ENCODE measurements at regions not wholly inside any gene's neighbourhood (a gene's known extent, or its start where the extent isn't known, plus 50 kb on each side); places are given as distances from the start of the nearest gene placed in this dataset.
"Not testable (repeated sequence)": the region's sequence is repeated elsewhere in the genome, so short reads cannot be mapped to it uniquely, and the experiment has no call there.

DNA sequence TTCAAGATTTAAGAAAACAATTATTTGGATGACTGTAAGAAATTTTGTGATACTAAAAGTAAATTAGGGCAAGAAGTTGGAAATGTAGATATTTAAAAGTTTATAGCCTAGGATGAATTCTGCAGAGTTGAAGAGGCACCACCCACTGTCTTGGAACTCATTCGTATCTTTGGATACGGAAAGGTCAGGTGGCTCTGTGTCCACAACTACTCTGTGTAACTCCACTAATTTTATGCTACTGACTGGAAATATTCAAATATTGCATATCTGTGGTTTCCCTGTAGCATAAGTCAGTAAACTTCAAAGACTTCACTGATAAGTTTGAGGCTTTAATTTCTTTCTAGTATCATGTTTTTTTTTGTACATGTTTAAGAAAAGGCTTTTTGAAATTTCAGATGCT lies 156.9 kb upstream of the RPRM start:
- no peak for DNase-seq

DNA sequence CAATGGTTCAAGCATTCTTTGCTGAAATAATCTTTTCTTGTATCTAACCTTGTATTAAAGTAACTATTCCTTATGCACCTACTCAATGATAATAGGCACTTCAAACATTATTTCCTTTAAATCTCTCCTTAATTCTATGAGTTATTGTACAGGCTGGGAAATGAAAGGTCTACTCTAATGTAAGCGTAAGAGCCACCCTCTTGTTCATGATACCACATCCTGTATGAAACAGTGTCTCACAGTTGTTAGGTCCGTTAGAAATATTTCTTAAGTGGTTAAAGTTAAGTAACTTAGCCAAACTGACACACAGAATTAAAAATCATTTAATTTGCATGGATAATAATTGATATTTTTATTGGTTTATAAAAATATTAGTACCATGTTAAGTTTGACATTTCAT lies 162.5 kb upstream of the RPRM start:
- no peak for DNase-seq

DNA sequence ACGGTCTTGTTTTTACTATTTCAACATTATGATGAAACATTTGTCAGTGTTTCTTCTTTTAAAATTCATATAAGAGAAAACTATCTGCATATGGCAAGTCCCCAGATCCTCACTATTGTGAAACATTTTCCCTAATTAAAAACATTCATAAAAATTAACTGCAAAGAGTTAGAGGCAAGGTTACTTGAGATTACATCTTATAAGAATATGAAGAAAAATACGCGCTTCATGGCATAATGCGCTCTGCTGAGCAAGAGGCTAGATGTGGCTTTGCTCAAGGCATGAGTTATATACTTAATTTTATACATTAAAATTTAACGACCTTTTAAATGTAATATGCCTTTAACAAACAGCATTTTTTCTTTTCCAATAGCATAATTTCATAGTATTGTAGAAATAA lies 166.4 kb upstream of the RPRM start:
- DNase-seq, result no peak

DNA sequence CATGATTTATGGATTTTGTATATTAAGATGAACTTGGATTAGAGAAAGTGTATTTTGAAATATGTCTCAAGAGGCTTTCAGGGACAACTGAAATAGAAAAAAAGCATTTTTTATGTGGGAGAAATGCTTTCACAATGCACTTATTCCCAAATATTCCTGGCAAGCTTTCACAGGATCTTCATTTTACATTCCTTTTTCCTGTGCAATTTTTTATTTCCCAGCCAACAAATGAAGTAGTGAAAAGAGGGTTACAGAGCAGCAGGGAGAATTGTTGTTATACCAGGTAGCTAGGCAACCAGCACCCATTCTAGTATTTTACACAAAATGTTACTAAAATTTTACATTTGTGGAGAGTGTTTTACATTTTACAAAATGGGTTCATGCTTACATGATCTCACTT lies 167.0 kb upstream of the RPRM start:
- DNase-seq, result no peak

DNA sequence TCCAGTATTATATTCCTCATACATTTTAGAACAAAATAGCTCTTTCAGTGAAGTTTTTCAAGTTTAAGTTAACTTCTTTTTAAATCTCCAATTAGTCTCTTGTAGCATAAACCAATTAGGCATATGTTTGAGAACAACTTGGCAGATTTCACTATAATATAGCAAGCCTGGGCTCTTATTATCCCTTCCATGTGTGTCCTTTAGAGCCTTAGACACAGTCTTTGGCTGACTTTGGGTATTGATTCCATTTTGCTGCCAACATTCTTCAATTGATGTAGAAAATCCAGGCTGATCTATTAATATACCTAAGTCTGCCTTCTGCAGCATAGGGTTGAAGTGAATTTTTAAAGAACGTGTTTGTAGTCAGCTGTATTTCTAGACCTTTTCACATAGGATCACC lies 179.1 kb upstream of the RPRM start:
- no peak for DNase-seq

DNA sequence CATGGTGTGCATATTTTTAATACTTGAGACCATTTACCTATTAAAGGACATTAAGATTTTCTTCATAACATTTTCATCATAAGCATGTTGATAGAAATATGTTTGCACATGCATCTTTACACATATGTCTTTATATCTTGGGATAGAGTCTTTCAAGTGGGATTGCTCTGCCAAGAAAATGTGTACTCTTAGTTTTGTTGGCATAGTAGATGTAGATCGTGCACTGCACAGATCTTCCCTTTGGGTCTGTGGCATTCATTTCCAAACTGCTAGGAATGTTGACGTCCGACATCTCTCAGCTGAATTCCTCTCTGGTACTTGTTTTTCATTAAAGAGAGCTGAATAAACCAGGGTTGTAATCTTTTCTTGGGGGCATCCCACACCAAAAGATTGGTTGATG lies 183.2 kb upstream of the RPRM start:
- no peak for DNase-seq

DNA sequence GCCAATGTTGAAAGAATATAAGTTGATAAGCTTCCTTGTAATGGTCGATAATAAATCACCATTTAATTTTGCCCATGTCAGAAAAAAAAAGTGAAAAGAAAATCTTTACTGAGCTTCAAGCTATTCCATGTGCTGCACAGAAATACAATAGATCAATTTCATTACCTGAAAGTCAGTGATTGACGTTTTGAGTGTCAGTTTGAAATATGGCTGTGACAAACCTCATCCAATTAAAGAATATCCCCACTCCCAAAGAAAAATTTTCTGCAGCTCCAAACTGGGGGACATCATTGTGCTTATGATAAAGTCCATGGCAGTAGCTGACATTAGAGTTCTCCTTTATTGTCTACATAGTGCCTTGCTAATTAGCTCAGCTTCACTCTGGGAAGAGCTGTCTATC lies 184.8 kb upstream of the RPRM start:
- no peak for DNase-seq

DNA sequence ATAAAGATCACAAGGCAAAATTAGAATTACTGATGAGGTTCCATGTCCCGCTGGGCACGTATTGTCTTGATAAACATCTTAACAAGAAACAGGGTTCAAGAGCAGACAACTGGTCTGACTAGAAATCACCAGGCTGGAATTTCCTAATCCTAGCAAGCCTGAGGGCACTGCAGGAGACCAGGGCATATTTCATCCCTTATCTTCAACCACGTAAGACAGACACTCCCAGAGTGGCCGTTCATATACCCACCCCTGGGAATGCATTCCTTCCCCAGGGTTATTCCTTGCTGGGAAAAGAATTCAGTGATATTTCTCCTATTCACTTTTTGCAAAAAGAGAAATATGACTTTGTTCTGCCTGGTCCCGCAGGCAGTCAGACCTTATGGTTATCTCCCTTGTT lies 185.4 kb upstream of the RPRM start:
- DNase-seq, result not testable (repeated sequence)

DNA sequence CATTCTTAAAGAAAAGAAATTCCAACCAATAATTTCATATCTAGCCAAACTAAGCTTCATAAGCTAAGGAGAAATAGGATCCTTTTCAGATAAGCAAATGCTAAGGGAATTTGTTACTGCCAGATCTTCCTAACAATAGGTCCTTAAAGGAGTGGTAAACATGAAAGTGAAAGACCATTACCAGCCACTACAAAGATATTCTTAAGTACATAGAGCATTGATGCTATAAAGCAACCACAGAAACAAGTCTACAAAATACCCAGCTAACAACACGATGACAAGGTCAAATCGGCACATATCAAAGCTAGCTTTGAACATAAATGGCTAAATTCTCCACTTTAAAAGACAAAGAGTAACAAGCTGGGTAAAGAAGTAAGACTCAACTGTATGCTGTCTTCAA lies 188.9 kb upstream of the RPRM start:
- DNase-seq, result no peak

DNA sequence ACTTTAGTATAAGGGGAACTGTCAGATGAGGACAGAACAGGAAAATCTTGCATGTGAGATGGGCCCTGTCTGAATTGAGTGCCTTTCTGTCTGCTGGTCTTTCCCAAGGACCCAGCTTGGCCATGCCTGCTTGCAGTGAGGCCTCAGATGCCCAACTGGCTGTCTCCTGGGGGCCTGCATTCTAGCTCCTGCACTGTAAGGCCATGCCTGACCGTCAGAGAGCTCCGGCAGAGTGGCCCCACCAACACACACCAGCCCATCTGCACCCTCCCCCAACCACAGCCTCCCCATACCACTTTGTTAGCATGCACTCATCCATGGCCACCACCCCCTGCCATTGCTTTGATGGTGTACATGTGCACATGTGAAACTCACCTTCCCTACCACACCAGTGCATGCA lies 190.4 kb upstream of the RPRM start:
- DNase-seq, result no peak

DNA sequence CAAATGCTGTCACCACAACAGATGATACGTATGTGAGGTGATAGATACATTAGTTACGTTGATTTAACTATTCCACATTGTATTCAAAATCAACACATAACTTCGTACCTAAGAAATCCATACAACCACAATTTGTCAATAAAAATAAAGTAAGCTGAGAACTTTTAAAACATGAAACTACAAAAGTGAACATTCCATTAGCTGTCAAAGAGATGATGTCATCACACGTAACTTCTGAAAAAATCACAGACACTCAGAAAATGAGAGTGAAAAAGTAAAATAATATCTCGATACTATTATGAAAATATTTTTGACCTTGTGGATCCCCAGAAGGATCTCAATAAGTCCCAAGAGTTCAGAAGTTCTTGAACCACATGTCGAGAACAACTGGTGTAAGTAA lies 161.6 kb upstream of the GALNT13 start:
- DNase-seq, result no peak

DNA sequence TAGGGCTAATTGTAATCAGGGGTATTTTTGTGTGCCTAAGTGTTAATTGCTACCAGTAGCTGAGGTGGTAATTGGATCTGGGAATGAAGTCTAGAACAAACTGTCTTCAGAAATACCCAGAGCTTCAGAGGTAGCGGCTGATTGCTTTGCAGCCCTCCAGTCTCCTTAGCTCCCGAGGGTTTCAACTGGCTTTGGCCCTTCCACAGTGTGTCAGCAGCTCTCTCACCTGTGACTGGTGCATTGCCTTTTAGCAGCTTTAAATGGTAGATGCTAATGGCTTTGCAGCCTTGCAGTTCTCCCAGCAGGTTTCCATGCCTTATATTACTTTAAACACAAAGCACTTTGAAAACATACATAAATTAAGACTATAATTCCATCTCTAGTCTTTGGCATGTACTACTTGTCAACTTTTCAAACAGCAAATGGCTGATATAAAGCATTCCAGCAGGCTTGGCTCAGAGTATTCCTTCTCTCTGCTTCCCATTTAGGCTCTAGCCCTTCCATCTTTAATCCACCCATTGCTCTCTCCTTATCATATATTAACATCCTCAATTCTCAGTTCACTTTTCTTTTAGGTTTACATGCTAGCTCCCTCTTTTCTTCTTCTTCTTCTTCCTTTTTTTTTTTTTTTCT lies 156.4 kb upstream of the GALNT13 start:
- DNase-seq, result no peak

DNA sequence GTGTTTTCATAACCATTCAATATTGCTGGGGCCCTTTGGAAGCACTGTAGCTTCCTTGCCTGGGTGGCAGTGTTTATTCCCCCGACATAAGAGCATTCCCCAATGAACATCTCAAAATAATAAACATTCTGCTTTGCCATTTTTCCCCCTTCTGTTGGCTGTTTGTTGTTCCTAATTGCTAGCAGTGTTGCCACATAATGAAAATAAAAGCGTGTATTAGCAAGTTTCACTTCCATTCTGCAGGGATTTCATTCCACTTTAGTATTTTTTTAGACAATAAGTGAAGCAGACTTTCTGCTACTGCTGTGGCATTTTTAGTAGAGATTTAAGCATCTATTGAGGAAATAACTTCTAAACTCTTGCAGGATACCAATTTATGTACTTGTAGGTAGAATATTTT lies 154.7 kb upstream of the GALNT13 start:
- DNase-seq, result no peak

DNA sequence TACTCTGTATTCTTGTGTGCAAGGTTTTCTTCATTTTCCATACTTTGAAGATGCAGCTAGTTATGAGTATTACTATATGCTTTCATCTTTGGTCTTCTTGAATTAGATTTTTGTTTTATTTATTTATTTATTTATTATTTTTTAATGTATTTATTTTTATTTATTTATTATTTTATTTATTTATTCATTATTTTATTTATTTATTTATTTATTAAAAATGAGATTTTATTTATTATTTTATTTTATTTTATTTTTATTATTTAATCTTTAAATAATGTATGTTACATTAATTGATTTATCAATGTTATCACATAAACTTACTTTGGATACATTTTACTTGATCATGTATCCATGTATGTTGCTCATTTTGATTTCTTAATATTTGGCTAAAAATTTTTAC lies 132.3 kb upstream of the GALNT13 start:
- DNase-seq, result no peak

DNA sequence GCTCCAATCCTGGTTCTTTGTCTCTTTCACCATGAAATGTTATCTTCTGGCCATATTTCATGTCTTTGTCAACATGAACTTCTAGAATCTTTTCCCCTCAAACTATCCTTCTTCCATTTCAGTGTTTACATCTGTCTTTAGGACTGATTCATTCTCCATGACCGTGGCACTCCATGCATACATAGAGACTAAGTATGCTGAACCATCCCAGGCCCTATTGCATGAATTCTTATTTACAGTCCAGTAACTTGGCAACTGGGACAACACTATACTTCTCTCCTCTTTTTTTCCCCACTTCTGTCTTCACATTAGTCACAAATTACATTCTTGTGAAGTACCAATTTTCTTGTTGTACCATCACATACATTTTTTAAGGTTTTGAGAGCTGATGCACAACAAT lies 109.8 kb upstream of the GALNT13 start:
- DNase-seq, result no peak

DNA sequence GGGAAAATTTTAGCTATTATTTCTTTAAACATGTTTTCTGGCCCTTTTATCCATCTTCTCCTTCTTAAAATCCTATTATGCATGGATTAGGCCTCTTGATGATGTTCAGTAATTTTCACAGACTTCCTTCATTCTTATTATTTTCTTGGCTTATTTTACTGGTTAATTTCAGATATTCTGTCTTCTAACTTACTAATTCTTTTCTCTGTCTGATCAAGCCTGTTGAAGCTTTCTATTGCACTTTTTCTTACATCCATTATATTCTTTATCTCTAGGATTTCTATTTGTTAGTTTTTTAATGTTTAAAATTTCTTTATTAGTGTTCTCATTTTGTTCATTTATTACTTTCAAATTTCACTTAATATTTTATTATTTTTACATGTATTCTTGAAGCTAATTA lies 105.3 kb upstream of the GALNT13 start:
- DNase-seq, result no peak

DNA sequence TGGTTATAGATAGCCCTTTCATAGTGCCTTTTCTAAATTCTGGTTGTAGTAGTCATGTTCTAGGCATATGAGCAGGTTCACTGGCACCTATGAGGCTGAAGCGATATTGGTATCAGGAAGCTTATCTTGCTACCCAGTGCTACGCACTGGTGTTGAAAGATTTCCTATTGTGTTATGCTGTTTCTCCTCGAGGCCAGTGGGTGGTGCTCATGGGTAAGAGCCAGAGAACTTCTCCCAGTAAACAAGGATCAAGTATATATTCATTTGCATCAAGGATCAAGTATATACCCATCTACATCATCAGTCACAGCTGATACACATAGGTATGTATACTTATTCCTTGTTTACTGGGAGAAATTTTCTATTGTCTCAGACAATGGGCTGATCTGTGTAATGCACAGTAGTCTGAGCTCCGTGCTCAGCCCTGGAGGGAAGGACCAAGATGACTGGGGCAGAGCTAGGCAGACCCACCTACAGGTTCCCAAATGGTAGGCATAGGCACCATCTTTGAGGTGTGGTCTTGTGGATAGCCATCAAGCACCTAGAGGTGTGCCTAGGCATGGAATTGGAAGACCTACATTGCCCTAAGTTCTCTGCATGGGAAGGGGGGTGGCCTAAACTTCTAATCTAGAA lies 101.2 kb upstream of the GALNT13 start:
- DNase-seq, result no peak

DNA sequence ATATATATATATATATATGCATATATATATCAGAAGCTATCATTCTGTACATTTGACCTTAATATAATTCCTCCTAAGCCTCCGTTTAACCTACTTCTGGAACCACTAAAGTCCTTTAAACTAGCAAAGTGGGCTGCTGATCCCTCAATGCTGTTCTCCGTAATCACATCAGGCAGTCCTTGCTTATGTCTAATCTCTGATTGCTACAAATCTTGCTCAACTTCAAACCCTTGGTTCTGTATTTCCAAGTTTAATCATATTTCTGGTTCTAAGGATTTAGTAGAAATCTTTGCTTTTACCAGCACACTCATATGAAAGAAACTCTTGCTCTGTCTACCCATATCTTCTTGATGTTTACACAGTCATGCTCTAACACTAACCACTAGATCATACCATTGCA lies 91.5 kb upstream of the GALNT13 start:
- no peak for DNase-seq

DNA sequence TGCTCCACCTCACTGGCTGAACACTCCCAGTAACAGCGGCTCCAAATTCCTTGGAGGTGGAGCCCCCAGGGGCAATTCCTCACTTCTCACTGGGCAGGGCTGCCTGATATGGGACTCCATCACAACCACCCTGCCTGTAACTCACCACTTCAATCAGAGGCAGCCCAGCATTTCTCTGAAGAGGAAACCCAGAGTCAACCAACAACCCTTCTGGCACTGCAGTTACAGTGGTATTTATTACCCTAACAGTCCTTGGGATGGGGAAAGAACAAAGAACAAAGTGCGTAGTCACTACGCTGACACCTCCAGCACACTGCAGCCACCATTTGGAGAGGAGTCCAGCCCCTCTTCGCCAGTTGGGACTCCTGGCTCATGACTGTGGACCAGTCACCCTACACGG lies 85.7 kb upstream of the GALNT13 start:
- DNase-seq, result no peak

DNA sequence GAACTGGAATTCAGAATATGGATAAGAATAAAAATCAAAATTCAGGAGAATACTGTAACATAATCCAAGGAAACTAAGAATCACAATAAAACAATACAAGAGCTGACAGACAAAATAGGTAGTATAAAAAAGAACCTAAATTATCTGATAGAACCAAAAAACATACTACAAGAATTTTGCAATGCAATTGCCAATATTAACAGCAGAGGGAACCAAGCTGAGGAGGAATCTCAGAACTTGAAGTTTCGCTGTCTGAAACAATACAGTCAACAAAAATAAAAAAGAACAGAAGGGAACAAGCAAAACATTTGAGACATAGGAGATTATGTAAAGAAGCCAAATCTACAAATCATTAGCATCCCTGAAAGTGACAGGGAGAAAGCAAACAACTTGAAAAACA lies 84.1 kb upstream of the GALNT13 start:
- no peak for DNase-seq

DNA sequence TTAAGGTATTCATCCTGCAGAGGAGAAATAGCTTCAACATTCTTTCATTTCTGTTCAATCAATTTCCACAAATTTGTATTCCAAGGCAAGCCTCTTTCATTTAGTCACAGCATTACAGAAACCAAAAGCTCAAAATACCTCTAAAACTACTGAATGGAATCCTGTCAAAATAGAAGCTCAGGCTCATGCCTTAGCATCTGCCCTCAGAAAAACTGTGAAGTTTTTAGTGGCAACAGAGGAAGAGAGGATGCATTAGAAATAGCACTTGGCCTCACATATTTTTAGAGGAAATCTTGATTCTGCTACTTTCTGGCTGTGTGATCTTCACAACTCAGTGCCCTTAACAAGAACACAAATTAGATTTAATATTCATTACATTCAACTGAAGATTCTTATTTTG lies 69.1 kb upstream of the GALNT13 start:
- no peak for DNase-seq

DNA sequence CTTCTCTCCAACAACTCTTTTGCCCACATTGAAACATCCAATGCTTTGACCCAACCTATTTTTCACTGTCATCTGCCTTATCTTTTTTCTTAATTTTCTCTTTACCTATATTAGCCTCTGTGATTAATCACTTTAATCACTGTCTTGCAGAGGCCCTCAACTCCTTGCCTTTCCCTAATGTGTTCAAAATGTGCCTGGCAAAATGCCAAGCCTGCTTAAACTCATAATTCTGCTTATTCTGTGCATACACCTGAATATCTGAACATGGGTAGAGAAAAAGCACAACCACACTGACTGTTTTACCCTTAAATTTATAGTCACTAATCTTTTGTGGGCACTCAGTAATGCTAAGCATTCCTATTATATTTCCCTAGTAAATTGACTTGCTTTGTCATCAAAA lies 63.0 kb upstream of the GALNT13 start:
- DNase-seq, result no peak

DNA sequence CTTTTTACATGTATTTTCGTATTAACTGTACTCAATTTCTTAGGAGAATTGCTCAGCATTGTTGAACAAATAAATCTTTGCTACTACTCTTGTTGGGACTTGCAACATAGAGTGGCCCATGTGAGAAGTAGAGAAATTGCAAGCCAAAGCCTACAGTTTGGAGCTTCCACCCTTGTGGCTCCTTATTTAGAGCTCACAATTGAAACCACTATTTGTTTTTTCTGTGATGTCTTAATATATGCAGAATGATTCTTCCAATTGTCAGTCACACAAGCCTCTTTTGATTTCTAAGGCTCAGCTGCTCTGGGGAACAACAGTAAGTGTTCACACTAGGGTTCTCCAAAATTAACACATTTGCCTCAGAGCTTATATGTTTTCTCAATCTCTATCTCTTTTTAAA lies 60.2 kb upstream of the GALNT13 start:
- DNase-seq, result no peak

DNA sequence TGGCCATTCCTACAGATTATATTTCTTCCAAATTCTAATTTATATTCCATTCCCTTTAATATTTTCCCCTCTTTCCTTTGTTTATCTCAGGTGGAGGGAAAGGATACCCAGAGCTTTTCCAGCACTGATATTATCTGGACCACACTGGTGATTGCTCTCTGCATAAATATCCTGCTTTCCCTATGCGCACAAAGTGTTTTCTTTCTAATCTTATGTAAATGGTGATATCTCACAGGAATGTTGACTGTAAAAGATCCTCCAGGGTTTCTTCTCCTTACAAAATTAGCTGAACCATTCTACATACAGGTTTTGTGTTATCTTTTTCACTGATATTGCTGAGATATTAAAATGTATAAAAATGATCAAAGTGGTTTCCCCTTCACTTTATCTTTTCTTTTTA lies 59.1 kb upstream of the GALNT13 start:
- DNase-seq, result no peak

DNA sequence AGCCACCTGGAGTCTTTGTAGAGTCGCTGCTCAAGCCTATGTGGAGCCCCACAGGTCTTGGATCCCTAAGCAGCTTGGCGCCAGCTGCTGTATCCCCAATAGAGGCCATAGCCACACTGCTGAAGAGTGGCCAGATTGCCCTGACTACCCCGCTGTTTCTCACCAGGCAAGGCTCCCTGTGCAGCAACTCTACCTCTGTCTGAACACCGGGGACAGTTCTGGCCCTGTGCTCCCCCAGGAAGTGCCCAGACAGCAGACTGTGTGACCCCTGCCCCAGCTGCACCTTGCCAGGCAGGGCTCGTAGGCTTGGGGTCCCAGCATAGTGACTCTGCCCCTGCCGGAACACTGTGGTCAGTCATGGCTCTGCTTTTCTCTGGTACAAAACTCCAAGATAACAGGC lies 53.5 kb upstream of the GALNT13 start:
- DNase-seq, result no peak

DNA sequence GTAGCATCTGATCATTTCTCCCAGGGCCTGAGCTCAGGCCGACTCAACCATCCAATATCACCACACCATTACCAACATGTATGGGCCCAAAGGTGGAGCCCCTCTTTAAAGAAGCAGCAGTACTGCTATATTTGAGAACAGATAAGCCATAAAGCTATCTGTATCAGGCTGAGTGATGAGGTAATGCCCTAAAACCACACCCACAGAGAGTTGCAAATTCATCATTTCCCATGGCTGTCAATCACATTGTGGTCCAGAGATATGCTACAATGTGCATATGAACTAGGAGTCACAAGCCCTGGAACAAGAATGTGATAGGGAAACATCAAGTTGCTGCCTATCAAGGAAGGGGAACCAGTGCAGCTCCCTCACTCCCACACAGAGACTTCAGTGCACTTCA lies 52.6 kb upstream of the GALNT13 start:
- no peak for DNase-seq

All from SHP77 (cell line).